ENCODE measurements at regions not wholly inside any gene's neighbourhood (a gene's known extent, or its start where the extent isn't known, plus 50 kb on each side); places are given as distances from the start of the nearest gene placed in this dataset.

GRCh38 chrX:117095393-117095792 lies 632.6 kb upstream of the CT83 start:
- Mint-ChIP-seq H3K27ac (no peak overlapping the region), H3K4me3 (no peak overlapping the region), H3K4me1 (no peaks in the 10 kb centered on the region), H3K9me3 (peaks cover 8 to 11% of the 10 kb centered on the region in 2 experiments; a peak in 4 of 5 replicates), H3K27me3 (ENCODE audit: low read depth) (no peaks in the 10 kb centered on the region), H3K36me3 (ENCODE audit: insufficient read depth in 1 of 3, low read depth in 3 of 3) (peaks cover 0 to 3% (median 2%) of the 10 kb centered on the region in 3 experiments; a peak in 5 of 7 replicates)
- no peak overlapping the region for H2BK15ac ChIP-seq (ENCODE audit: low read depth, low read length)
- no CpG with 5 or more reads among the region's 2 CpGs for WGBS (ENCODE audit: extremely low coverage, insufficient read length, low lambda C conversion rate)
- no peak overlapping the region for H3K14ac ChIP-seq (ENCODE audit: insufficient read depth, low read length)
- H3K4ac ChIP-seq (ENCODE audit: low read depth, low read length): no peak overlapping the region
- no peak overlapping the region for H2BK12ac ChIP-seq (ENCODE audit: insufficient read length, low read depth, low read length)
- H3K27me3 ChIP-seq (ENCODE audit: insufficient read depth, low read length): no peaks in the 10 kb centered on the region
- H2AFZ ChIP-seq (ENCODE audit: low read length): no peak overlapping the region
- H3K23ac ChIP-seq (ENCODE audit: insufficient read length, low read depth, low read length): no peak overlapping the region
- no peaks in the 10 kb centered on the region for H3K23me2 ChIP-seq (ENCODE audit: insufficient read length, low read depth, low read length, poor library complexity, severe bottlenecking)
- no peaks in the 10 kb centered on the region for H3K79me1 ChIP-seq (ENCODE audit: insufficient read depth, low read depth, low read length, poor library complexity, severe bottlenecking)
- no peak overlapping the region for H4K5ac ChIP-seq (ENCODE audit: insufficient read length, low read depth, low read length)
- no peak overlapping the region for H2BK5ac ChIP-seq (ENCODE audit: insufficient read length, low read length)
- no peak overlapping the region for H3K27ac ChIP-seq (ENCODE audit: insufficient read length, low read depth, low read length)
- no peak overlapping the region for H3K4me2 ChIP-seq (ENCODE audit: insufficient read depth, insufficient read length, low read length)
- DNase-seq: no peak
- no peak for TF ChIP-seq CTCF (conservative IDR thresholded peaks at IDR 0.05)
- no peak overlapping the region for H4K8ac ChIP-seq (replicated peaks; ENCODE audit: insufficient read length, low read depth, low read length)
- H3K9me3 ChIP-seq (ENCODE audit: control insufficient read depth, low read depth, low read length): no peaks in the 10 kb centered on the region
- no peaks in the 10 kb centered on the region for H3K4me1 ChIP-seq (ENCODE audit: insufficient read depth, low read length)
- no peak overlapping the region for H4K91ac ChIP-seq (ENCODE audit: insufficient read length, low read depth, low read length)
- no peaks in the 10 kb centered on the region for H4K20me1 ChIP-seq (ENCODE audit: control insufficient read depth, insufficient read depth, insufficient read length)
- H2BK120ac ChIP-seq (ENCODE audit: low read depth, low read length, poor library complexity, severe bottlenecking): no peak overlapping the region
- H3T11ph ChIP-seq (ENCODE audit: low read length): no peak overlapping the region
- no peak overlapping the region for H3K9ac ChIP-seq (ENCODE audit: extremely low read depth, insufficient read length, low read length)
- H2AK5ac ChIP-seq (ENCODE audit: insufficient read length, low read length): no peak overlapping the region
- no peak overlapping the region for H2BK20ac ChIP-seq (ENCODE audit: low read depth, low read length, poor library complexity, severe bottlenecking)
- no peaks in the 10 kb centered on the region for H3K79me2 ChIP-seq (ENCODE audit: insufficient read depth, low read length)
- no peak overlapping the region for H3K18ac ChIP-seq (ENCODE audit: insufficient read length, low read depth, low read length)
- no peak overlapping the region for H3K56ac ChIP-seq (ENCODE audit: insufficient read length, low read depth, low read length)
